Right atrium auricular region (tissue), 2 donors: ENCODE measurements at regions not wholly inside any gene's neighbourhood (a gene's known extent, or its start where the extent isn't known, plus 50 kb on each side); places are given as distances from the start of the nearest gene placed in this dataset.

ENCODE experiments used
- DNase-seq: peaks from one replicate; pipeline ENCODE4 v3.0.0-alpha.2; 2019; ENCODE audit warnings: low spot score
- H3K27ac ChIP-seq, 2 donors: fragments of 200-600 bp; sonication (generic); 1 replicate in 1 of 2; 2 replicates in 1 of 2; pipeline ENCODE4 v1.5.1; 2016 to 2019
- H3K27me3 ChIP-seq, 2 donors: fragments of 200-600 bp; sonication (generic); one replicate each; pipeline versions ENCODE4 v1.5.1 to v1.6.0; 2017 to 2019
- H3K36me3 ChIP-seq: fragments of 200-600 bp; sonication (generic); one replicate; pipeline ENCODE4 v1.5.1; 2016
- H3K4me1 ChIP-seq, 2 donors: fragments of 200-600 bp; sonication (generic); one replicate each; pipeline versions ENCODE4 v1.5.1 to v1.6.0; 2017 to 2019
- H3K4me3 ChIP-seq, 2 donors: fragments of 200-600 bp; sonication (generic); 1 replicate in 1 of 2; 2 replicates in 1 of 2; pipeline ENCODE4 v1.5.1; 2017 to 2019; ENCODE audit warnings: mild to moderate bottlenecking in 1 of 2, moderate library complexity in 1 of 2
- H3K9me3 ChIP-seq, 2 donors: fragments of 200-600 bp; sonication (generic); one replicate each; pipeline ENCODE4 v1.5.1; 2019
- CTCF ChIP-seq, 2 donors: fragments of 200-600 bp; sonication (generic); IDR thresholded peaks; one replicate each; pipeline ENCODE4 v1.5.1; 2019; ENCODE audit warnings: antibody characterized with exemption in 2 of 2

- TF ChIP-seq CTCF (IDR thresholded peaks at IDR 0.05): no peak
- Histone ChIP-seq H3K4me3 (no peak overlapping the region), H3K36me3 (no peaks in the 10 kb centered on the region), H3K4me1 (no peaks in the 10 kb centered on the region), H3K27me3 (no peaks in the 10 kb centered on the region), H3K27ac (no peak overlapping the region), H3K9me3 (peaks cover 0 to 11% of the 10 kb centered on the region in 2 donors)
- no peak for DNase-seq
Observed at GRCh38 chr10:131735577-131735976, 165.2 kb upstream of the PPP2R2D start.

DNA sequence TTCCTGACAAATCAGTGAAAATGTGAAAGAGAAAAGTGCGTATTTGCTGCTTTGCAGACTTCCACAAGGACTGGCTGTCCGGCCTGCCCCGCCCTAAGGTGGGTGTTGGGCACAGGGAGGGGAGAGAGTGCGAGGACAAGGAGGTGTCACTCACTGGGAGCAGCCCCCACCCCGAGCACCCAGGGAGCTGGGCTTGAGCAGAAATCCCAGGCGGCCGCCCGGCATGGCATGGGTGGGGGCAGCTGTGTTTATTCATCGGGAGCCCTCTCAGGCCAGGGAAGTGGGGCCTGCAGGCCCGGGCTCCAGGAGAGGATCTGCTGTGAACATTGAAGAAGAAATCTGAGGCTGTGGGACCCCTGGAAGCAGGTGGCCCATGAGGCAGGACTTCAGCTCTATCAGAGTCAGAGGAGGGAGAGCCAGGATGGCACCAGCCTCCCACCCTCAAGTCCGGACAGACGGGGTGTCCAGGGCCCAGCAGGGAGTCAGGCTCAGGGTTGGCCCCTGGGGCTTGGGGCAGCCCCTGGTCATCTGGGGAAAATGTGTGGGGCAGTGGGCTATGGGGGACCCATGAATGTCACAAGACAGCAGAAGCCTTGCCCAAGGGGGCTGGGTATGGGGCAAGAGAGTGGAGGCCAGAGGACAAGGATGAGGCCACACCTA is 164.4 kb upstream of the PPP2R2D start:
- no peak for TF ChIP-seq CTCF (IDR thresholded peaks at IDR 0.05)
- Histone ChIP-seq H3K27me3 (no peaks in the 10 kb centered on the region), H3K36me3 (no peaks in the 10 kb centered on the region), H3K9me3 (peaks cover 0 to 11% of the 10 kb centered on the region in 2 donors), H3K27ac (no peak overlapping the region), H3K4me1 (no peaks in the 10 kb centered on the region), H3K4me3 (no peak overlapping the region)
- DNase-seq: no peak

DNA sequence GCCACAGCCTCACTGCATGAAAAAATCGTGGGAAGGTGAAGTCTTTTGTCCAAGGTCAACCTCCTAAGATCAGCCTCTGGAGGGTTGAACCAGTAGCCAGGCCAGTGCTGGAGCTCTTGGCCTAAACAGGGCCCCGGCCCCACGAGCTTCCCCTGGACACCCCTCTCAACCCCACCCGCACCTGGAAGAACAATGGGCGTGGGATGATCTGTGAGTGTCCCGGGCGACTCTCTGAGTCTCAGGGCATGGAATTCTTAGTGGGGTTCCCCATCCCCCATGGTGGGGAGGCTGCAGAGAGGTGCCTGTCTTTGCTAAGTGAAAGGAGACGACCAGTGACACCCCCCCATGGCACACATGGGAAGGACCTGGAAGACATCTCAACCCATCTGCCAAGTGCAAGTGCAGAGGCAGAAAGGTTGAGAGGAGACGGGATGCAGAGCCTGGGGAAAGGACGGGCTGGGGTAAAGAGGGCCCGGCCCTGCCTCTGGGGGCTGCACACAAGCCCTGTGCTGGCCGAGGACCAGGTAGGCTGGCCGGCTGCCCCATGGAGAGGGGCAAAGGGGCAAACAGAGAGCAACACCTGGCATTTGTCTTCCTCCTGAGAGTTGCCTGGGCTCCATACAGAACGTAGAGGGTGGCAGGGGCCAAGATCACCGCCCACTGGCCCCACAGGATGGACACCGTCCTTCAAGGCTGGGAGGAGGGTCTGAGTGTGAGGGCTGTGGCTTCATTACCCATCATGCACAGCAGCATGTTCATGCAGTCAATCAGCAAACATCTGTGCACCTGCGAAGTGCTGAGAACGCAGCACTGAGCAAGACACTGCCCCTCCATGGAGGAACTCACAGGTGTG is 163.0 kb upstream of the PPP2R2D start:
- H3K27ac ChIP-seq: no peak overlapping the region
- H3K36me3 ChIP-seq: no peaks in the 10 kb centered on the region
- H3K27me3 ChIP-seq: no peaks in the 10 kb centered on the region
- no peak for TF ChIP-seq CTCF (IDR thresholded peaks at IDR 0.05)
- H3K9me3 ChIP-seq: peaks cover 0 to 2% of the 10 kb centered on the region in 2 donors
- H3K4me3 ChIP-seq: no peak overlapping the region
- H3K4me1 ChIP-seq: no peaks in the 10 kb centered on the region
- no peak for DNase-seq

- no peaks in the 10 kb centered on the region for H3K27me3 ChIP-seq
- no peak for DNase-seq
- peaks cover 0 to 2% of the 10 kb centered on the region in 2 donors for H3K4me1 ChIP-seq
- no peaks in the 10 kb centered on the region for H3K9me3 ChIP-seq
- no peaks in the 10 kb centered on the region for H3K36me3 ChIP-seq
- H3K27ac ChIP-seq: no peak overlapping the region
- no peak for TF ChIP-seq CTCF (IDR thresholded peaks at IDR 0.05)
- no peak overlapping the region for H3K4me3 ChIP-seq
Observed at GRCh38 chr10:131738396-131738735, 162.4 kb upstream of the PPP2R2D start.

DNA sequence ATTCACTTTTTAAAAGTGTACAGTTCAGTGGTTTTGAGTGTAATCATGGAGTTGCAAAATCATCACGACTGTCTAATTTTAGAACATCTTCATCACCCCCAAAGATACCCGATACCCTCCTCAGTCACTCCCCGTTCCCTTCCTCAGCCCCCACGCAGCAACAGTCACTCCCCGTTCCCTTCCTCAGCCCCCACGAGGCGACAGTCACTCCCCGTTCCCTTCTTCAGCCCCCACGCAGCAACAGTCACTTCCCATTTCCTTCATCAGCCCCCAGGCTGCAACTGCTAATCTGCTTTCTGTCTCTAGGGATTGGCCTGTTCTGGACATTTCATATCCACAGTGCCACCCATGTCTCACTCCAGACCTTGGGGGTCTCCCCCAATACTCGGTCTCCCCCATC is 161.6 kb upstream of the PPP2R2D start:
- no peak for DNase-seq
- H3K4me1 ChIP-seq: peaks cover 0 to 6% of the 10 kb centered on the region in 2 donors
- TF ChIP-seq CTCF (IDR thresholded peaks at IDR 0.05): no peak
- H3K27ac ChIP-seq: no peak overlapping the region
- no peak overlapping the region for H3K4me3 ChIP-seq
- no peaks in the 10 kb centered on the region for H3K27me3 ChIP-seq
- H3K36me3 ChIP-seq: no peaks in the 10 kb centered on the region
- H3K9me3 ChIP-seq: no peaks in the 10 kb centered on the region
